Liver (tissue), 8 donors: ENCODE measurements at regions not wholly inside any gene's neighbourhood (a gene's known extent, or its start where the extent isn't known, plus 50 kb on each side); places are given as distances from the start of the nearest gene placed in this dataset.

Experiments used
- DNase-seq: peaks from one replicate; pipeline ENCODE4 v3.0.0-alpha.2; 2017; ENCODE audit warnings: low spot score
- H3K27ac ChIP-seq, 2 donors: one replicate each; pipeline ENCODE4 v1.7.0; 2013; ENCODE audit warnings: inconsistent platforms in 2 of 2, low read length in 2 of 2, control low read depth in 1 of 2, low read depth in 1 of 2, mild to moderate bottlenecking in 1 of 2
- H3K27me3 ChIP-seq, 4 donors: one replicate each; pipeline versions ENCODE4 v1.6.1 to v1.7.0; 2013; ENCODE audit warnings: low read length in 3 of 4, inconsistent platforms in 1 of 4, mild to moderate bottlenecking in 1 of 4, moderate library complexity in 1 of 4; ENCODE audit not compliant: control insufficient read depth in 4 of 4, insufficient read depth in 4 of 4
- H3K36me3 ChIP-seq, 4 donors: one replicate each; pipeline versions ENCODE4 v1.6.1 to v1.7.0; 2013; ENCODE audit warnings: low read length in 3 of 4, mild to moderate bottlenecking in 3 of 4, low read depth in 1 of 4, moderate library complexity in 1 of 4; ENCODE audit not compliant: control insufficient read depth in 4 of 4, insufficient read depth in 3 of 4
- H3K4me1 ChIP-seq, 4 donors: one replicate each; pipeline versions ENCODE4 v1.6.1 to v1.7.0; 2013; ENCODE audit warnings: low read length in 3 of 4, mild to moderate bottlenecking in 3 of 4, moderate library complexity in 1 of 4; ENCODE audit not compliant: control insufficient read depth in 4 of 4, insufficient read depth in 4 of 4
- H3K4me3 ChIP-seq, 3 donors: one replicate each; pipeline versions ENCODE4 v1.6.1 to v1.7.0; 2013; ENCODE audit warnings: low read length in 3 of 3, control low read depth in 1 of 3, low read depth in 1 of 3, mild to moderate bottlenecking in 1 of 3
- H3K9ac ChIP-seq, 2 donors: one replicate each; pipeline ENCODE4 v1.7.0; 2013; ENCODE audit warnings: low read length in 2 of 2, mild to moderate bottlenecking in 2 of 2, moderate library complexity in 2 of 2, control low read depth in 1 of 2, low read depth in 1 of 2
- H3K9me3 ChIP-seq, 4 donors: one replicate each; pipeline versions ENCODE4 v1.6.1 to v1.7.0; 2013; ENCODE audit warnings: low read length in 3 of 4; ENCODE audit not compliant: control insufficient read depth in 4 of 4
- EGR1 ChIP-seq, 2 donors: IDR thresholded peaks; 2 replicates each; pipeline ENCODE4 v1.6.1; 2016 to 2018; ENCODE audit warnings: antibody characterized with exemption in 2 of 2, low read depth in 2 of 2
- FOXA1 ChIP-seq: IDR thresholded peaks from 2 replicates; pipeline ENCODE4 v1.6.1; 2016; ENCODE audit warnings: antibody characterized with exemption
- FOXA2 ChIP-seq: IDR thresholded peaks from 2 replicates; pipeline ENCODE4 v1.6.1; 2016; ENCODE audit warnings: antibody characterized with exemption
- GABPA ChIP-seq, 2 donors: IDR thresholded peaks in 1 of 2; conservative IDR thresholded peaks in 1 of 2; 2 replicates each; pipeline ENCODE4 v1.6.1; 2016; ENCODE audit warnings: antibody characterized with exemption in 2 of 2, mild to moderate bottlenecking in 1 of 2, moderate library complexity in 1 of 2
- HNF4A ChIP-seq, 2 donors: conservative IDR thresholded peaks; 2 replicates each; pipeline ENCODE4 v1.6.1; 2016; ENCODE audit warnings: antibody characterized with exemption in 2 of 2, mild to moderate bottlenecking in 2 of 2
- HNF4G ChIP-seq: IDR thresholded peaks from 2 replicates; pipeline ENCODE4 v1.6.1; 2016; ENCODE audit warnings: antibody characterized with exemption
- JUND ChIP-seq, 2 donors: IDR thresholded peaks; 2 replicates each; pipeline ENCODE4 v1.6.1; 2016; ENCODE audit warnings: antibody characterized with exemption in 2 of 2
- NR2F2 ChIP-seq: IDR thresholded peaks from 2 replicates; pipeline ENCODE4 v1.6.1; 2016; ENCODE audit warnings: antibody characterized with exemption
- RAD21 ChIP-seq, 2 donors: IDR thresholded peaks; 2 replicates each; pipeline ENCODE4 v1.6.1; 2016; ENCODE audit warnings: antibody characterized with exemption in 2 of 2, mild to moderate bottlenecking in 2 of 2
- REST ChIP-seq: IDR thresholded peaks from 2 replicates; pipeline ENCODE4 v1.6.1; 2016; ENCODE audit warnings: antibody characterized with exemption, mild to moderate bottlenecking
- RXRA ChIP-seq, 2 donors: IDR thresholded peaks; 2 replicates each; pipeline ENCODE4 v1.6.1; 2017 to 2018; ENCODE audit warnings: antibody characterized with exemption in 2 of 2, mild to moderate bottlenecking in 1 of 2
- SP1 ChIP-seq: IDR thresholded peaks from 2 replicates; pipeline ENCODE4 v1.6.1; 2018; ENCODE audit warnings: antibody characterized with exemption, mild to moderate bottlenecking
- TAF1 ChIP-seq: conservative IDR thresholded peaks from 2 replicates; pipeline ENCODE4 v1.6.1; 2016; ENCODE audit warnings: antibody characterized with exemption, mild to moderate bottlenecking
- YY1 ChIP-seq: IDR thresholded peaks from 2 replicates; pipeline ENCODE4 v1.6.1; 2016; ENCODE audit warnings: antibody characterized with exemption, mild to moderate bottlenecking
- WGBS: extraction: QIAGEN DNeasy Blood & Tissue Kit; methylation state at CpG from one replicate; pipeline ENCODE4 v1.1.7; 2013; 5-methylcytosine and 5-hydroxymethylcytosine counted together
- TF ChIP-seq, protein P1 (sequence below): IDR thresholded peaks from 2 replicates; pipeline ENCODE4 v1.6.1; 2016; ENCODE audit warnings: antibody characterized with exemption
- TF ChIP-seq, protein P2 (sequence below): fragments of 150-350 bp; IDR thresholded peaks from 2 replicates; pipeline ENCODE4 v1.5.1; 2017; ENCODE audit warnings: improper control_type of control experiment, low read depth, low read length; ENCODE audit not compliant: missing input control
- TF ChIP-seq, protein P3 (sequence below): IDR thresholded peaks from 2 replicates; pipeline ENCODE4 v1.6.1; 2016; ENCODE audit warnings: antibody characterized with exemption
- TF ChIP-seq, protein P4 (sequence below): IDR thresholded peaks from 2 replicates; pipeline ENCODE4 v1.6.1; 2016; ENCODE audit warnings: antibody characterized with exemption
- donor health status: healthy.
- donor health status: healthy.
- donor health status: healthy.
- donor health status: healthy.
- donor health status: healthy.

DNA sequence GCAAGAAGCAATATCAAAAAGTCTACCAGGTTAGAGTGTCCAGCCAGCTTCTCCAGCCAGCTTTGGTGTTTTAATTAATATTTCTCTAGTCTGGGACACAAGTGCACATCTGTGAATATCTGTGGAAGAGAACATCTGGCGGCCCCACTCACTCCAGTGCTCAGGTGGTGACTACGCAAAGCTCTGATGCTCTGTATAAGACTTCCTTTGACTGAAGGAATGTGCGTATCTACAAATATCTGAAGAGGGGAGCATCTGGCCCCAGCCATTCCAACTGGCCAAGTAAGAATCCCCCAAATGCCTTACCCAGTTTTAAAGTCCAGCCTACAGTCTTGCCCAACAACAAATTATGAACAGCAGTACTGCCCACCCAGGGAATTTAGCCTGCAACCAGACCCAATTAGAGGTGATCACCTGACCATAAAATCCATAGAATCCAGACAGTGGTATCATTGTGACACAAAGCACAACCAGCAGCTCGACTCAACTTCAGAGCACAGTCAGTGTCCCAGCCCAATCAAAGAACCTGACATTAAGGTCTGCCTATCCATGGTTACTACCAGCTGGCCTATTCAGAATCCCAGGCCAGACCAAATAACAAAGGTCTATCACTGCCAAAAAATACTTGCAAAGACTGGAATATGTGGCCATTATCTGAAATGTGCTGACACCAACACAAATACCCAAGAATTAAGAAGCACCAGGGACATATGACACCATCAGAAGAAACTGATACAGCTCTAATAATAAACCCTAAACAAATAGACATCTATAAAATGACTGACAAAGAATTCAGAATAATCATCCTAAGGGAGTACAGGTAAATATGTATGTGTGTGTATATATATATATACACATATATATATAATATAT is 76.1 kb upstream of the MANEA start:
- DNase-seq: no peak
- Histone ChIP-seq H3K9ac (no peak overlapping the region), H3K27ac (no peak overlapping the region), H3K9me3 (peaks cover 0 to 3% (median 1%) of the 10 kb centered on the region in 4 donors), H3K4me3 (no peak overlapping the region), H3K4me1 (no peaks in the 10 kb centered on the region), H3K36me3 (no peaks in the 10 kb centered on the region), H3K27me3 (no peaks in the 10 kb centered on the region)
- 95% methylated on average over 4 of the region's 4 CpGs for WGBS
- TF ChIP-seq, protein P1, sequence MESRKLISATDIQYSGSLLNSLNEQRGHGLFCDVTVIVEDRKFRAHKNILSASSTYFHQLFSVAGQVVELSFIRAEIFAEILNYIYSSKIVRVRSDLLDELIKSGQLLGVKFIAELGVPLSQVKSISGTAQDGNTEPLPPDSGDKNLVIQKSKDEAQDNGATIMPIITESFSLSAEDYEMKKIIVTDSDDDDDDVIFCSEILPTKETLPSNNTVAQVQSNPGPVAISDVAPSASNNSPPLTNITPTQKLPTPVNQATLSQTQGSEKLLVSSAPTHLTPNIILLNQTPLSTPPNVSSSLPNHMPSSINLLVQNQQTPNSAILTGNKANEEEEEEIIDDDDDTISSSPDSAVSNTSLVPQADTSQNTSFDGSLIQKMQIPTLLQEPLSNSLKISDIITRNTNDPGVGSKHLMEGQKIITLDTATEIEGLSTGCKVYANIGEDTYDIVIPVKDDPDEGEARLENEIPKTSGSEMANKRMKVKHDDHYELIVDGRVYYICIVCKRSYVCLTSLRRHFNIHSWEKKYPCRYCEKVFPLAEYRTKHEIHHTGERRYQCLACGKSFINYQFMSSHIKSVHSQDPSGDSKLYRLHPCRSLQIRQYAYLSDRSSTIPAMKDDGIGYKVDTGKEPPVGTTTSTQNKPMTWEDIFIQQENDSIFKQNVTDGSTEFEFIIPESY: no peak
- no peak for TF ChIP-seq TAF1
- no peak for TF ChIP-seq FOXA2
- no peak for TF ChIP-seq YY1

- 89% methylated on average over 1 of the region's 1 CpG for WGBS
- Histone ChIP-seq H3K9me3 (peaks cover 0 to 3% (median 0%) of the 10 kb centered on the region in 4 donors), H3K9ac (no peak overlapping the region), H3K4me3 (no peak overlapping the region), H3K27ac (no peak overlapping the region), H3K36me3 (no peaks in the 10 kb centered on the region), H3K4me1 (no peaks in the 10 kb centered on the region), H3K27me3 (no peaks in the 10 kb centered on the region)
- DNase-seq: no peak
- TF ChIP-seq GABPA (IDR thresholded peaks at IDR 0.05 in 1 of 2, conservative IDR thresholded peaks at IDR 0.05 in 1 of 2) (no peak), REST (no peak), FOXA1 (no peak), HNF4G (no peak), HNF4A (conservative IDR thresholded peaks at IDR 0.05) (no peak), YY1 (no peak), FOXA2 (no peak), SP1 (no peak), NR2F2 (no peak), EGR1 (IDR thresholded peaks at IDR 0.05; ENCODE audit: low read depth in 2 of 2) (no peak), TAF1 (no peak), RAD21 (IDR thresholded peaks at IDR 0.05) (no peak), RXRA (IDR thresholded peaks at IDR 0.05) (no peak), JUND (IDR thresholded peaks at IDR 0.05) (no peak)
- TF ChIP-seq, protein P2, sequence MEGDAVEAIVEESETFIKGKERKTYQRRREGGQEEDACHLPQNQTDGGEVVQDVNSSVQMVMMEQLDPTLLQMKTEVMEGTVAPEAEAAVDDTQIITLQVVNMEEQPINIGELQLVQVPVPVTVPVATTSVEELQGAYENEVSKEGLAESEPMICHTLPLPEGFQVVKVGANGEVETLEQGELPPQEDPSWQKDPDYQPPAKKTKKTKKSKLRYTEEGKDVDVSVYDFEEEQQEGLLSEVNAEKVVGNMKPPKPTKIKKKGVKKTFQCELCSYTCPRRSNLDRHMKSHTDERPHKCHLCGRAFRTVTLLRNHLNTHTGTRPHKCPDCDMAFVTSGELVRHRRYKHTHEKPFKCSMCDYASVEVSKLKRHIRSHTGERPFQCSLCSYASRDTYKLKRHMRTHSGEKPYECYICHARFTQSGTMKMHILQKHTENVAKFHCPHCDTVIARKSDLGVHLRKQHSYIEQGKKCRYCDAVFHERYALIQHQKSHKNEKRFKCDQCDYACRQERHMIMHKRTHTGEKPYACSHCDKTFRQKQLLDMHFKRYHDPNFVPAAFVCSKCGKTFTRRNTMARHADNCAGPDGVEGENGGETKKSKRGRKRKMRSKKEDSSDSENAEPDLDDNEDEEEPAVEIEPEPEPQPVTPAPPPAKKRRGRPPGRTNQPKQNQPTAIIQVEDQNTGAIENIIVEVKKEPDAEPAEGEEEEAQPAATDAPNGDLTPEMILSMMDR: no peak
- TF ChIP-seq, protein P3, sequence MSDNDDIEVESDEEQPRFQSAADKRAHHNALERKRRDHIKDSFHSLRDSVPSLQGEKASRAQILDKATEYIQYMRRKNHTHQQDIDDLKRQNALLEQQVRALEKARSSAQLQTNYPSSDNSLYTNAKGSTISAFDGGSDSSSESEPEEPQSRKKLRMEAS: no peak
- TF ChIP-seq, protein P1: no peak
- TF ChIP-seq, protein P4, sequence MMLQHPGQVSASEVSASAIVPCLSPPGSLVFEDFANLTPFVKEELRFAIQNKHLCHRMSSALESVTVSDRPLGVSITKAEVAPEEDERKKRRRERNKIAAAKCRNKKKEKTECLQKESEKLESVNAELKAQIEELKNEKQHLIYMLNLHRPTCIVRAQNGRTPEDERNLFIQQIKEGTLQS: no peak
Observed at GRCh38 chr6:95503568-95503967, 73.8 kb upstream of the MANEA start.
